ENCODE measurements at regions not wholly inside any gene's neighbourhood (a gene's known extent, or its start where the extent isn't known, plus 50 kb on each side); places are given as distances from the start of the nearest gene placed in this dataset.

DNA sequence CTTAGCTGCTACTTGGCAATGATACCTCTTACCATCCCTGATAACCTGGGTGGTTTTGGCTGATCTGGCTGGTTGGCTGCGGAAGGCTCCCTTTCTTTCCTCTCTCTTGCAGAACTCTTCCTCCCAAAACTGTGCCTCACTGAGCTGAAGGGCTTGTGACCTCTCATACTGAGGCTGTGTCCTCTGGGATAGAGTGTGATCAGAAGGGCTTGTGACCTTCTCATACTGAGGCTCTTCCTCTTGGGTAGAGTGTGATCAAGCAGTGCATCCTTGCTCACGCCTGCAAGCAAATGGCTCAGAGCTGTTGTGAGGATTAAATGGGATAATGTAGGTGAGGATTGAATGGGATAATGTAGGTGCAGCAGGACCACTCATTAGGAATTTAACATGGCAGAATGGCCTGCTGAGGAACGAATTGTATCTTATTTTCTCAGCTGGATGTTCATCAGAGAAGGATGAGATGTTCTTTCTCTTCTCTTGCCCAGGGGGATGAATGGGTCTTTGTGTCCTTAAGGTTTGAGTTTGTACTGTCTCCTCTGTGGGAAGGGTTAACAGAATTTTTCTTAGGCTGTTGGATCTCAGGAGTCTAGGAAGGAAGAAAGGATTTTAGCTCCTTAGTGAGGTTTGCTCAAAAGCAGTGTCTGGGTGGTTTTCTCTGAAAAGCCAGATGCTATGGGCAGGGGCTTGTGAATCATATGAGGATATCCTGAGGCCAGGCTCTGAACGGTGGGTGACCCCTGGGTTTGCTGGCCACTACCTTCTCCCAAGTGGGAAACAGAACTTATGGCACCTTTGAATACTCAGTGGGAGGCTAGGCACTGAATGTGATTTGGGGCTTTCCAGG lies 130.0 kb upstream of the HS3ST2 start:
- TF ChIP-seq, protein P1, sequence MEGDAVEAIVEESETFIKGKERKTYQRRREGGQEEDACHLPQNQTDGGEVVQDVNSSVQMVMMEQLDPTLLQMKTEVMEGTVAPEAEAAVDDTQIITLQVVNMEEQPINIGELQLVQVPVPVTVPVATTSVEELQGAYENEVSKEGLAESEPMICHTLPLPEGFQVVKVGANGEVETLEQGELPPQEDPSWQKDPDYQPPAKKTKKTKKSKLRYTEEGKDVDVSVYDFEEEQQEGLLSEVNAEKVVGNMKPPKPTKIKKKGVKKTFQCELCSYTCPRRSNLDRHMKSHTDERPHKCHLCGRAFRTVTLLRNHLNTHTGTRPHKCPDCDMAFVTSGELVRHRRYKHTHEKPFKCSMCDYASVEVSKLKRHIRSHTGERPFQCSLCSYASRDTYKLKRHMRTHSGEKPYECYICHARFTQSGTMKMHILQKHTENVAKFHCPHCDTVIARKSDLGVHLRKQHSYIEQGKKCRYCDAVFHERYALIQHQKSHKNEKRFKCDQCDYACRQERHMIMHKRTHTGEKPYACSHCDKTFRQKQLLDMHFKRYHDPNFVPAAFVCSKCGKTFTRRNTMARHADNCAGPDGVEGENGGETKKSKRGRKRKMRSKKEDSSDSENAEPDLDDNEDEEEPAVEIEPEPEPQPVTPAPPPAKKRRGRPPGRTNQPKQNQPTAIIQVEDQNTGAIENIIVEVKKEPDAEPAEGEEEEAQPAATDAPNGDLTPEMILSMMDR (IDR thresholded peaks at IDR 0.05), result no peak
- no peak for TF ChIP-seq POLR2A (IDR thresholded peaks at IDR 0.05)
